MM.1S (cell line): ENCODE measurements at regions not wholly inside any gene's neighbourhood (a gene's known extent, or its start where the extent isn't known, plus 50 kb on each side); places are given as distances from the start of the nearest gene placed in this dataset.

Source experiments
- EZH2phosphoT487 ChIP-seq: fragments of 300-600 bp; sonication (generic); IDR thresholded peaks from 2 replicates; pipeline ENCODE4 v1.6.1; 2018; ENCODE audit warnings: antibody characterized with exemption, low read length
- TF ChIP-seq, protein P1 (sequence below): fragments of 300-600 bp; sonication (generic); IDR thresholded peaks from 2 replicates; pipeline ENCODE4 v1.5.1; 2016; ENCODE audit warnings: antibody characterized with exemption, low read length, mixed read lengths

DNA sequence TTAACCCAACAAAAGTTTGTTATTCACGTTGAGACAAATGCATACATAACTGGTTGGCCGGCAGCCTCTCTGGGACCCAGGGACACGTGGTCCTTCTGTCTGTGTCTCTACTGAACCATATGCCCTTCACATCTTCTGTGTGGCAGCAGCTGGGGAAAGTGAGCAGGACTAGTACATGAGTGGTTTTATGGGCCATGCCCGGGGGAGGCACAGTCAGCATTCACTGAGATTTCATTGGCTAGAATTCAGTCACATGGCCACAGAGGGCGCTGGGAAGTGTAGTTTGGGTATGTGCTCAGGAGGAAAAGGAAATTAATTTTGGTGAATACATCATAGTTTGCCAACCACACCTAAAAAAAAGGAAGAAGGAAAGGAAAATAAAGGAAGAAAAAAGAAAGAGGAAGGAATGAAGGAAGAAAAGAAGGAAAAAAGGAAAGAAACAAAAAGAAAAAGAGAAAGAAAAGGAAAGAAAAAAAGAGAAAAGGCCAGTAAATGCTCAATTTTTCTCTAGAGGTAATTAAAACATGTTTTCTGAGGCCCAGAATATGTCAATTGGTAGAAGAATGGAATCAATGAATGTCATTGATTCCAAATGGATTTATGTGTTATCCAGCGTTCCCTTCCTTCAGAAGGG is 55.9 kb upstream of the KIRREL3 start:
- TF ChIP-seq, protein P1, sequence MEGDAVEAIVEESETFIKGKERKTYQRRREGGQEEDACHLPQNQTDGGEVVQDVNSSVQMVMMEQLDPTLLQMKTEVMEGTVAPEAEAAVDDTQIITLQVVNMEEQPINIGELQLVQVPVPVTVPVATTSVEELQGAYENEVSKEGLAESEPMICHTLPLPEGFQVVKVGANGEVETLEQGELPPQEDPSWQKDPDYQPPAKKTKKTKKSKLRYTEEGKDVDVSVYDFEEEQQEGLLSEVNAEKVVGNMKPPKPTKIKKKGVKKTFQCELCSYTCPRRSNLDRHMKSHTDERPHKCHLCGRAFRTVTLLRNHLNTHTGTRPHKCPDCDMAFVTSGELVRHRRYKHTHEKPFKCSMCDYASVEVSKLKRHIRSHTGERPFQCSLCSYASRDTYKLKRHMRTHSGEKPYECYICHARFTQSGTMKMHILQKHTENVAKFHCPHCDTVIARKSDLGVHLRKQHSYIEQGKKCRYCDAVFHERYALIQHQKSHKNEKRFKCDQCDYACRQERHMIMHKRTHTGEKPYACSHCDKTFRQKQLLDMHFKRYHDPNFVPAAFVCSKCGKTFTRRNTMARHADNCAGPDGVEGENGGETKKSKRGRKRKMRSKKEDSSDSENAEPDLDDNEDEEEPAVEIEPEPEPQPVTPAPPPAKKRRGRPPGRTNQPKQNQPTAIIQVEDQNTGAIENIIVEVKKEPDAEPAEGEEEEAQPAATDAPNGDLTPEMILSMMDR = no peak
- no peak for TF ChIP-seq EZH2phosphoT487
